ENCODE measurements at regions not wholly inside any gene's neighbourhood (a gene's known extent, or its start where the extent isn't known, plus 50 kb on each side); places are given as distances from the start of the nearest gene placed in this dataset.

- DNase-seq (ENCODE audit: low spot score): no peak
Observed at GRCh38 chr4:18945464-18945863, 923.9 kb upstream of the LCORL start.

- DNase-seq (ENCODE audit: low spot score): no peak
Observed at GRCh38 chr4:18942874-18943273, 921.3 kb upstream of the LCORL start.

DNA sequence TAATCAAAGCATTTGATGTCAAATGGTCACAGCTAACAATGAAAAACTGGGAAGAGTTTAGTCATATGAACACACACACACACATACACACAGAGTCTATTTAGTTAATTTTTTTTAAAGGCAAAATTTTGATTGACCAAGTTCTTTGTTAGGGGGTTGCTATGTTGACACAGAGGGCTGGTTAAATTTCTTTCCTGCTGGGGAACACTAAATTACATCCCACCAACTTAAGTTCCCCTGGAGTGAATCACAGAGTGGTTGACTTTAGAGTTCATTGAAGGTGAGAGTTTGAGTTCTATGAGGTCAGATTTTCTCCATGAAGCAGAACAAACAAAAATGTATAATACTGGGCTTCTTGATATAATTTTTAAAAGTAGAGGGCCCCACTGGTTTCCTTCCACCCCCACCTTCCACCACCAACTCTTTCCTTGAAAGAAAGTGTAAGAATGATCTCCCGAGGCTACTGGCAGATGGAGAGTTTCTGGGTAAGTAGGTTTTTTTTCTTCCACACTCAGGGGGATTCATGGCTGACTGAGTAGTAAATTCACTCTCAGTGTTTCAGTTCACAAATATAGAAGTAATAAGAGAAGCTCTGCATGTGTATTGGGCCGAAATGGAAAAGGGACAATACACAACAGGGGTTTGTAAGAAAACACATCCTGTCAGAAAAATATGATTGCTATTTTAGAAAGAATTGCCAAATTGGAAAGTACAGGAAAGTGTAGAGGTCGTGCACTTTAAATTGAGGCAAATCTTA is 917.0 kb upstream of the LCORL start:
- no peak for DNase-seq (ENCODE audit: low spot score)

- no peak for DNase-seq (ENCODE audit: low spot score)
Observed at GRCh38 chr4:18937746-18938145, 916.2 kb upstream of the LCORL start.

DNA sequence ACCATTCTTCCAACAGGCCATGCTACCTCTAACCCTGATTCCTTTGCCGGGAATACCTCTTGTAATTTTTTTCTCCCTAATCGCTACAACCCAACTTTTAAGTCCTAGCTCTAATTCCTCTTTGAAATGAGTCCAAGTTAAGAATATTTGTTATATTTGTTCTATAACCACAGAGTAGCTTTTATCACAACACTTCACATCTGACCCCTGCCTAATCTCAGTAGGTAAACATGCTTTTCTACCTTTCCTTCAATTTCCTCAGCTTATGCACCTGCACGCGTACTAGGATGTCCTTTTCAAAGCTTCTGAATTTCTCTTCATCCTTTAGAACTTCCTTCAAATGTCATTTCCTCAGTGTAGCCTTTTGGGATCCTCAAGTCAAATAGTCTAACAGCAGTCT is 915.5 kb upstream of the LCORL start:
- no peak for DNase-seq (ENCODE audit: low spot score)

GRCh38 chr4:18935659-18936345 is 914.2 kb upstream of the LCORL start:
- DNase-seq (ENCODE audit: low spot score): no peak

GRCh38 chr4:18934197-18934596 is 912.6 kb upstream of the LCORL start:
- DNase-seq (ENCODE audit: low spot score): no peak

GRCh38 chr4:18932730-18933339 is 911.3 kb upstream of the LCORL start:
- no peak for DNase-seq (ENCODE audit: low spot score)

DNA sequence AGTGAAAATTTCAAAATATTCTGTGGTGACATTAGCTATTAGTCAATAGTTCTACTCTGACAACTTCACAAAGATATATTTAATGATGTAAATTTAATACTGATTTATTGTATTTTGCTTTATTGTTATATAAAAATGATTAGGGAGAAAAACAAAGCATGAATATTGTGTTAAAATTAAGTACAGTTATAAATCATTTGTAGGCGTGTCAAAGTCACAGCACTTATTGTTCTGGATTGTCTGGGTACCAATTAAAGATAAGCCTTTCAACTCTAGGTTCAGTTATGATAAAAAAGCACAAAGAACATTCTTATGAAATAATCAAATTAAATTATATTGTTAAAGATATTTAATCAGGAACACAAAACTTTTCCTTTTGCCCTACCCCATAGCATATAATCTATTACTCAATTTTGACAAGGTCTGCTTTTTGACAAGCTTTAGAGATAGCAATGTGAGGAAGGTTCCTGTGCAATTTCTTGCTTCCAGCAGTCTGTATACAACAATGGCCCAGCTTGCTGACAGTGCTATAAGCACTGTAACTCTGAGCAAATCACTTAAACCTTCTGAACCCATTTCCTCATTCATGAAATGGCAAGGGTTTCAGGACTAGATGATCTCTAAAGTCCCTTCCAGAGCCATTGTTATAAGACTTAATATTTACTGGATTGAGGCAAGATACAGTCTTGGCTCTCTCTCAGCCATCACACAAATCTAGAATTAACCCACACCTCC is 910.3 kb upstream of the LCORL start:
- DNase-seq (ENCODE audit: low spot score): no peak

DNA sequence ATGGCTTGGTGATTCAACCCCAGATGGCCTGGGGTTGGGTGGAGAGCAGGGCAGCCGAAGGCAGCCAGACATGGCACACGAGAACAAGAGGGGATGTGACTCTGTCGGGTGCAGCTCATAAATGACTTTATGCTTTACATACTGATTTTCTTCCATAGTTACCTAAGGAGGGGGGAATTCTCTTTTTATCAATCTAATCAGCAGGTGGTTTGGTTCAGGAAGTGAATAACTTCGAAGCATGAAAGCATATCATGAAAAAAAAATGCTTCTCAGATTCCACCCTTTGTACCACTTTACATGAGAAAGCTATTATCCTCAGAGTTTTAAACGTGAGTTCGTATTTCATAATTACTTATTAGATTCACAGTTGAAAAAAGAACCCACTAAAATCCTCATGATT is 908.9 kb upstream of the LCORL start:
- DNase-seq (ENCODE audit: low spot score): no peak

- DNase-seq (ENCODE audit: low spot score): no peak
Observed at GRCh38 chr4:18923496-18924161, 902.1 kb upstream of the LCORL start.

DNA sequence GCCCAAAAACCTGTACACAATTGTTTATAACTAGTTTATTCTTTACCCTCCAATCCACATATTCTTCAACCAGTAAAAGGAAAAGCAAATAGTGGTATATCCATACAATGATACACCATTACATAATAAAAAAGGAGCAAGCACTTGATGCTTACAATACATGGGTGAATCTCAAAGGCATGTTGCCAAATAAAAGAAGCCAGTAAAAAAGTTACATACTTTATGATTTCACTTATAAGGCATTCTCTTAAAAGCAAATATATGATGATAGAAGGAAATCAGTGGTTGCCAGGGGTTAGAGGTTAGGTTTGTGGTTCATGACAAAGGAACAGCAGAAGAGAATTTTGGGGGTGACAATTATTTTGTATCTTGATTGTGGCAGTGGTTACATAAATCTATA is 896.1 kb upstream of the LCORL start:
- DNase-seq (ENCODE audit: low spot score): no peak

DNA sequence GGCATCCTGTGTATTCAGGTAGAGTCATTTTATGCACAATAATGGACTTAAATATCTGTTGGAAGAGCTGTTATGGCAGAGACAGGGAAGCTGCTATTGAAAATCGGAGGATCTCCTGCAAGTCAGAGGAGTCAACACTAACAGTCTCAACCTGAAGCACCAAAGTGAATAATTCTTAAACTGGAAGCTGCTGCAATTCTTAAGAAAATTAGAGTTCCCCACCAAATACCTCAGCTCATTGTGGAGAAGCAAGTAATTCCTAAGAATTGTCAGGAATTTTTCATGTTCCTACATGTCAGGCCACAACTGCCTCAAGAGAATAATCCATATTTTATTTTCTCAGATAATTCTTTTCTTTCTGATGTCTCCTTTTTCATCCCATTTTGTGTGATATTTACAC is 892.6 kb upstream of the LCORL start:
- no peak for DNase-seq (ENCODE audit: low spot score)

DNA sequence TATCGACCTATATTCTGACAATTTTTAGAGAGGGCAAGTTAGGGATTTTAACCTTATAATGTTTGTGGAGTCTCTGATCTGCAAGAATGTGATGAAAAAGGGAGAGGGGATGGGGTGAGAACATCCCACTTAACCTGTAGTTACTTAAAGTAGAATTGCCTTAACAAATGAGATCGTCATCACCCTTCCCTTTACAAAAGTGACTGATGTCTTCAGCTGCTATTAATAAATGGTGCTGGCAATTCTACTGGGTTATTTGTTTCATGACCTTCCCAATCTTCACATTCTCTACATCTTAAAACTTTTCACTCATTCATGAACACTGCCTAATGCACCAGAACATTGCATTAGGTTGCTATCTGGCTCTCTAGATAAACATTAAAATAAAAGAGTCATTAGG is 873.4 kb upstream of the LCORL start:
- DNase-seq (ENCODE audit: low spot score): no peak

GRCh38 chr4:18882468-18882867 is 860.9 kb upstream of the LCORL start:
- no peak for DNase-seq (ENCODE audit: low spot score)

DNA sequence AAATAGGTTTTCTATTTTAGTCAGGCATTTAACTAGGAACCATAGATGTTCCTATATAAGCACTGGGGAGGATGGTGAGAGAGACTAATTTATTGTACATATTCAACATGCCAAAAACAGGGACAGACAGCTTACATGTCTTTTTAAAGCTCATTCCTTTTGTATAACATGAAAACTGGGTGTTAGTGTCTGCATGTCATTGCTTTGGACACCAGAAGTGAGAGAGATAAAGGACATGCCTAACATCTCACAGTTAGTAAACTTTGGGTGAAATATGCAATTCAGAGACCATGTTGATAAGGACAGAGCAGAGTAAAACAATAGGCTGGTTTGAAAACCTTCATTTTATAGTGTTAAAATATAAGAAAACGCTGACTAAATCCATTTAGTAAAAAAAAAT is 860.0 kb upstream of the LCORL start:
- no peak for DNase-seq (ENCODE audit: low spot score)

DNA sequence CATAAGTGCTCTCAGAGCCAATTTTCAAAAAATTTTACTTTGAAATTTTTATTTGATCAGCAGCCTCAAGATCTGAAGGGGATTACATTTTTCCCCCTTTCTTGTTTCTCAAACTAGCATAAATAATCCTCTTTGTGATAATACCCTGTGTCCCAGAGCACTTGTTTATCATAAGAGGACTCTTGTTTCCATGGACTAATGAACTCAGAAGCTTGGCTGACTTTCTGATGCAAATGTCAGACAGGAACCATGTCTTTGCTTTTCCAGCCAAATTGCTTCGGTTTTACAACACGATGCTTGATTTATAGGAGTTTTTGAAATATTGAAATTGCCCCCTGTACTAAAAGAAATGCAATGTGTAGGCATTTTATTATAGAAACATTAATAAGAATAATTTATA is 859.3 kb upstream of the LCORL start:
- DNase-seq (ENCODE audit: low spot score): no peak

DNA sequence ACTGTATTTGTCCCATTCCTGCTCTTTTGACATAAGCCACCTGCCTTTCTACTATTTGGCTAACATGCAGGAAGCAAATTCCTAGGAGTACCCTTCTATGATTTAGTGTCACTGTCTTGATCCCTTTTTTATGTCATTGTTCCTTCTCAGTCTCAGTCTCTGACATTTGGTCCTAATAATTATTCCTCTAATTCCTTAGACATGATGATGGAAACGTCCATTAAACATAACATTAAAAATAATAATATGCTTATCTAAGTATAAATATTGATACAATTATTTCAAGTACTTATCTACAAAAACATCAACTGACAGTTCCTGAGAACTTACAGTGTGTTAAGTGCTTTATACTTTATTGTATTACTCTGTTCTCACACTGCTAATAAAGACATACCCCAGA is 857.0 kb upstream of the LCORL start:
- DNase-seq (ENCODE audit: low spot score): no peak

DNA sequence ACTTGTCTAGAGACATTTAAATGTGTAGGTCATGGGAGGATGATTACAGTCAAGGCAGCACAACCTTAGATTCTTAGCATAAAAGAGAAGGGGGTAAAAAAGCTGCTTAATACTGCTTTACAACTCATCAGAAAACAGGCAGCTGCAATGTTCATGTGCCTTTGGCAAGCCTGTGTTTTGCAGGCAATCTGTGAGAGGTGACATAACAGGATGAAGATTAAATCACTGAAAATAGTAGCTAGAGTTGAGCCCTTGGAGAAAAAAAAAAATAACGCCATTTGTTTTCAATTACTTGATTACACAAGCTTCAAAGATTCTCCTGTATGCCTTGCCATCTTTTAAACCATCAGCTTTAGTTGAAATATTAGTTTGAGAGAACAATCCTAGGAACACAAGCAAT is 847.6 kb upstream of the LCORL start:
- DNase-seq (ENCODE audit: low spot score): no peak

DNA sequence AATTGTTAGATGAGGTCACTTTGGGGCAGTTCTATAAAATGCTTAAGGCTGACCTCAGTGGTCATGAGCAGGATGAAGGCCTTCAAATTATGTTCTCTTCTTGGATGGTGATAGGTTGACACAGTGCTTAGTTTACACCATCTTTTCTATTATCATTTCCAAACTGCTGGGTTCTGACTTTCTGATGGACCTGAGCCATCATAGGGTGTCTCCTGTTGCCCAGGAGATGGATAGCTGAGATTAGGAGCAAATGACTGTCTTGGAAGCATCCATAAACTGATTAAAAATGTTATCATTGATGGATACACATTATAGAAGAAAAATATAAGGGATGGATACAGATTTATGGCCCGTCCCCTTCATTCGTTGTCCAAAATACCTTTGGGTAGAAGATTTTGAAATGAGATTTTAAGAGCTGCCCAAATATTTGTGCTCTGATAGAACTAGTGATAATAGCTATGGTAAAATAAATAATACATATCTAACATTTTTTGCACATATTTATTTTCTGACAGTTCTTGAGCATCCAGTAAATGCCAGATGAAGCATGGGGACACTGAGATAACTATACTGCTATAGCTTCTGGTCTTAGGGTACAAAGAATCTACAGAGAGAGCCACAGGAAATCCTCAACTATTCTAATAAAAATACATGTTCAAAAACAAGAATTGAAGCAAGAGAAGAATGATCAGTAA is 839.4 kb upstream of the LCORL start:
- no peak for DNase-seq (ENCODE audit: low spot score)

DNA sequence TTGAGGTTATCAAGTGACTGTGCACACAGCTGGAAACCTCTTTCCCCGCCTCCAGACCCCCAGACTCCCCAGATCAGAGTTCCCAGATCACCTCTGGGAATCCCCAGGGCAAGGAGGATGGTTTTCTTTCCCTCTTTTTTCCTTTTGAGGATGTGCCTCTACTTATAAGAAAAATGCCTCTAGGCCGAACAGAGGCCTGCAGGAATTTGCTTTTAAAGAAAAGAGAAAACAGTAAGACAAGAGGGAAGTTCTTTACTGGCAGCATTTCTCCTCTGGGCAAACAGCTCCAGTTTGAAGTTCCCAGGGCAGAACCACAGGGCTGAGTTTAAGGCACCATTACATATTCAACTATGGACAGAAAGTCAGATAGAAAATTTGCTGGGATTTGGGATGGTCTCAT is 837.9 kb upstream of the LCORL start:
- no peak for DNase-seq (ENCODE audit: low spot score)
